ENCODE measurements at regions not wholly inside any gene's neighbourhood (a gene's known extent, or its start where the extent isn't known, plus 50 kb on each side); places are given as distances from the start of the nearest gene placed in this dataset.
A peak's percentile ranks its signal among the peaks of the same experiment; 100 is the strongest.

- no peaks in the 10 kb centered on the region for H3K9me3 ChIP-seq (ENCODE audit: control insufficient read depth in 2 of 2, low read length in 2 of 2)
- H3K4me3 ChIP-seq (ENCODE audit: low read length in 2 of 2) = no peak overlapping the region
- H3K27ac ChIP-seq (ENCODE audit: low read depth in 2 of 2, low read length in 2 of 2) = no peak overlapping the region
- no peaks in the 10 kb centered on the region for H3K36me3 ChIP-seq (ENCODE audit: control insufficient read depth in 2 of 2, insufficient read depth in 2 of 2, low read length in 2 of 2)
- no peaks in the 10 kb centered on the region for H3K27me3 ChIP-seq (ENCODE audit: control insufficient read depth in 2 of 2, insufficient read depth in 2 of 2, low read length in 2 of 2)
- H3K4me1 ChIP-seq (ENCODE audit: control insufficient read depth in 2 of 2, insufficient read depth in 2 of 2, low read length in 2 of 2) = no peaks in the 10 kb centered on the region
- no peak overlapping the region for H3K9ac ChIP-seq (ENCODE audit: low read depth in 1 of 2, low read length in 2 of 2)
These were observed 155.7 kb upstream of the STEAP1 start for GRCh38 chr7:89998554-89998953.

- no peak overlapping the region for H3K27ac ChIP-seq (ENCODE audit: low read depth in 2 of 2, low read length in 2 of 2)
- H3K4me1 ChIP-seq (ENCODE audit: control insufficient read depth in 2 of 2, insufficient read depth in 2 of 2, low read length in 2 of 2) = no peaks in the 10 kb centered on the region
- no peak overlapping the region for H3K4me3 ChIP-seq (ENCODE audit: low read length in 2 of 2)
- H3K27me3 ChIP-seq (ENCODE audit: control insufficient read depth in 2 of 2, insufficient read depth in 2 of 2, low read length in 2 of 2) = no peaks in the 10 kb centered on the region
- no peak overlapping the region for H3K9ac ChIP-seq (ENCODE audit: low read depth in 1 of 2, low read length in 2 of 2)
- H3K9me3 ChIP-seq (ENCODE audit: control insufficient read depth in 2 of 2, low read length in 2 of 2) = no peaks in the 10 kb centered on the region
- no peaks in the 10 kb centered on the region for H3K36me3 ChIP-seq (ENCODE audit: control insufficient read depth in 2 of 2, insufficient read depth in 2 of 2, low read length in 2 of 2)
These were observed 148.4 kb upstream of the STEAP1 start for GRCh38 chr7:90005836-90006235.

DNA sequence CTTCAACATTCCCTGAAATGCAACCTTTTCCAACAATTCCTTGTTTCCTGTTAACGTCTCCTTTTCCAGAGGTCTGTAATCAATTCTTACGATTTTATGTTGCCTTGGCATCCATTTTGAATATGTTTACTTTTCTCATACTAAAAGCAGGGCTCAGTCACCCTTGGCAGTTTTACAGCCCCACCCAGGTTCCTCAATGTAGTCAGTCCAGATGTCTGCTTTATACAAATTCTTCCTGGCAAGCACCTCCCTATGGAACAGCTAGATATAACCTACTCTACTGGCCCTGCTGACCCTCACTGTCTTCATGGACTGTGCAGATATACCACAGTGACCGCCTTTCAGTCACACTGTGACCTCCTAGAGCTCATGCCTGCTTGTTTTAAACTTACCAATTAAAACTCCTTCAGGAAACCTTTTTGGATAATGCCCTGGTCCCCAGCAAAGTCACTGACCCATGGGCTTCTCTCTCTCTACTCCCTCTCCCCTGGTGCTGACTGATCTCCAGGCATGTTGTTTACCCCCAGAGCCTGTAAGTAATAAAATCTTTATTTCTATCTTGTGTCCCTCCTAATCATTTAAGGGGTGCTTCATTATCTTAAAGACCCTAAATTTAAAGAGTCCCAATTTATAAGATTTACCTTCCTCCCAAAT is 147.1 kb upstream of the STEAP1 start:
- Histone ChIP-seq H3K9ac (ENCODE audit: low read depth in 1 of 2, low read length in 2 of 2) (no peak overlapping the region), H3K4me3 (ENCODE audit: low read length in 2 of 2) (peak overlapping the region in 1 of 2 donors; percentile 26), H3K4me1 (ENCODE audit: control insufficient read depth in 2 of 2, insufficient read depth in 2 of 2, low read length in 2 of 2) (no peaks in the 10 kb centered on the region), H3K27ac (ENCODE audit: low read depth in 2 of 2, low read length in 2 of 2) (no peak overlapping the region), H3K27me3 (ENCODE audit: control insufficient read depth in 2 of 2, insufficient read depth in 2 of 2, low read length in 2 of 2) (no peaks in the 10 kb centered on the region), H3K9me3 (ENCODE audit: control insufficient read depth in 2 of 2, low read length in 2 of 2) (no peaks in the 10 kb centered on the region), H3K36me3 (ENCODE audit: control insufficient read depth in 2 of 2, insufficient read depth in 2 of 2, low read length in 2 of 2) (no peaks in the 10 kb centered on the region)

DNA sequence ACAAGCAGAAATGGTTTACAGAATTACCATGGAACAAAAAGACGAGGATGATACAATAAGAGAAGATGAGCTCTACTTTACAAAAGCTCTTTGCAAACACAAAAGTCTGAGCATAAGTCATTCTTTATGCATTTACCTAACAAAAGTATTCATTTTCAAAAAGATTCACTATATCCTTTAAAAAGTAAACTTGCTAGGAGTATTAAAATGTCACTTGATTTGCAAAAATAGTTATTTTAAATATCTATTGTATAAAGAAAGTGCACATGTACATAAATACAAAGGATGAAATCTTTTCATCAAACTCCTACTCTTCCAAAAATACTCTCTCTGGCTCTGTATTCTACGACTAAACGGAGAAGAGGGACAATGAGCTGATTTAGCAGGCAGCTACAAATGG is 146.4 kb upstream of the STEAP1 start:
- no peak overlapping the region for H3K9ac ChIP-seq (ENCODE audit: low read depth in 1 of 2, low read length in 2 of 2)
- H3K4me3 ChIP-seq (ENCODE audit: low read length in 2 of 2) = no peak overlapping the region
- H3K27me3 ChIP-seq (ENCODE audit: control insufficient read depth in 2 of 2, insufficient read depth in 2 of 2, low read length in 2 of 2) = no peaks in the 10 kb centered on the region
- H3K36me3 ChIP-seq (ENCODE audit: control insufficient read depth in 2 of 2, insufficient read depth in 2 of 2, low read length in 2 of 2) = no peaks in the 10 kb centered on the region
- H3K4me1 ChIP-seq (ENCODE audit: control insufficient read depth in 2 of 2, insufficient read depth in 2 of 2, low read length in 2 of 2) = no peaks in the 10 kb centered on the region
- H3K9me3 ChIP-seq (ENCODE audit: control insufficient read depth in 2 of 2, low read length in 2 of 2) = no peaks in the 10 kb centered on the region
- no peak overlapping the region for H3K27ac ChIP-seq (ENCODE audit: low read depth in 2 of 2, low read length in 2 of 2)

DNA sequence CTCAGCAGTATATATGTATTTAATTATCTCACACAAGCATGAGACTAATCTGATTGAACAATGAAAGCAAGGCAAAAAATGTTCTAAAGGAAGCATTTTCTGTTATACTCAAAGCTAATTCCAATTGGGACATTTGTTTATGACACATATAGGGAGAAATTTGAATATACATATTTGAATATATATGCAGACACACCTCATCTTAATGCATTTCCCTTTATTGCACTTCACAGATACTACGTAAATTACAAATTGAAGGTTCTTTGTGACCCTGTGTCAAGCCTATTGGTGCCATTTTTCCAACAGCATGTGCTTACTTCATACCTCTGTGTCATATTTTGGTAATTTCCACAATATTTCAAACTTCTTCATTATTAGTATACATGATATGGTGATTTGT is 132.1 kb upstream of the STEAP1 start:
- no peaks in the 10 kb centered on the region for H3K4me1 ChIP-seq (ENCODE audit: control insufficient read depth in 2 of 2, insufficient read depth in 2 of 2, low read length in 2 of 2)
- no peak overlapping the region for H3K4me3 ChIP-seq (ENCODE audit: low read length in 2 of 2)
- no peak overlapping the region for H3K9ac ChIP-seq (ENCODE audit: low read depth in 1 of 2, low read length in 2 of 2)
- no peaks in the 10 kb centered on the region for H3K9me3 ChIP-seq (ENCODE audit: control insufficient read depth in 2 of 2, low read length in 2 of 2)
- no peak overlapping the region for H3K27ac ChIP-seq (ENCODE audit: low read depth in 2 of 2, low read length in 2 of 2)
- no peaks in the 10 kb centered on the region for H3K36me3 ChIP-seq (ENCODE audit: control insufficient read depth in 2 of 2, insufficient read depth in 2 of 2, low read length in 2 of 2)
- no peaks in the 10 kb centered on the region for H3K27me3 ChIP-seq (ENCODE audit: control insufficient read depth in 2 of 2, insufficient read depth in 2 of 2, low read length in 2 of 2)

DNA sequence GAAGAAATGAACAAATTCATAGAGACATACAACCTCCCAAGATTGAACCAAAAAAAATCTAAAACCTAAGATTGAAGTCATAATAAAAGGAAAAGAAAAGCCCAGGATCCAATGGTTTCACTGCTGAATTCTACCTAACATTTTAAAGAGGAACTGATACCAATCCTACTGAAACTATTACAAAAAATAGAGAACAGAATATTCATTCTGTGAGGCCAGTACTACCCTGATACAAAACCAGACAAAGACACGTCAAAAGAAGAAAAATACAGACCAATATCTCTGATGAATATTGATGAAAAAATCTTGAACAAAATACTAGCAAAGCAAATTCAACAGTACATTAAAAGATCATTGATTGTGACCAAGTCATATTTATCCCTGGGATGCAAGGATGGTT is 128.5 kb upstream of the STEAP1 start:
- H3K9me3 ChIP-seq (ENCODE audit: control insufficient read depth in 2 of 2, low read length in 2 of 2) = no peaks in the 10 kb centered on the region
- no peak overlapping the region for H3K4me3 ChIP-seq (ENCODE audit: low read length in 2 of 2)
- H3K36me3 ChIP-seq (ENCODE audit: control insufficient read depth in 2 of 2, insufficient read depth in 2 of 2, low read length in 2 of 2) = no peaks in the 10 kb centered on the region
- H3K27ac ChIP-seq (ENCODE audit: low read depth in 2 of 2, low read length in 2 of 2) = no peak overlapping the region
- H3K27me3 ChIP-seq (ENCODE audit: control insufficient read depth in 2 of 2, insufficient read depth in 2 of 2, low read length in 2 of 2) = no peaks in the 10 kb centered on the region
- H3K9ac ChIP-seq (ENCODE audit: low read depth in 1 of 2, low read length in 2 of 2) = no peak overlapping the region
- no peaks in the 10 kb centered on the region for H3K4me1 ChIP-seq (ENCODE audit: control insufficient read depth in 2 of 2, insufficient read depth in 2 of 2, low read length in 2 of 2)

- H3K36me3 ChIP-seq (ENCODE audit: control insufficient read depth in 2 of 2, insufficient read depth in 2 of 2, low read length in 2 of 2) = no peaks in the 10 kb centered on the region
- H3K9me3 ChIP-seq (ENCODE audit: control insufficient read depth in 2 of 2, low read length in 2 of 2) = no peaks in the 10 kb centered on the region
- H3K27ac ChIP-seq (ENCODE audit: low read depth in 2 of 2, low read length in 2 of 2) = no peak overlapping the region
- H3K4me3 ChIP-seq (ENCODE audit: low read length in 2 of 2) = no peak overlapping the region
- H3K4me1 ChIP-seq (ENCODE audit: control insufficient read depth in 2 of 2, insufficient read depth in 2 of 2, low read length in 2 of 2) = no peaks in the 10 kb centered on the region
- H3K27me3 ChIP-seq (ENCODE audit: control insufficient read depth in 2 of 2, insufficient read depth in 2 of 2, low read length in 2 of 2) = no peaks in the 10 kb centered on the region
- no peak overlapping the region for H3K9ac ChIP-seq (ENCODE audit: low read depth in 1 of 2, low read length in 2 of 2)
These were observed 120.4 kb upstream of the STEAP1 start for GRCh38 chr7:90033850-90034249.

GRCh38 chr7:90053094-90053493 is 101.2 kb upstream of the STEAP1 start:
- no peak overlapping the region for H3K27ac ChIP-seq (ENCODE audit: low read depth in 2 of 2, low read length in 2 of 2)

GRCh38 chr7:90061077-90061476 is 93.2 kb upstream of the STEAP1 start:
- H3K9me3 ChIP-seq (ENCODE audit: control insufficient read depth in 2 of 2, low read length in 2 of 2) = no peaks in the 10 kb centered on the region
- H3K27ac ChIP-seq (ENCODE audit: low read depth in 2 of 2, low read length in 2 of 2) = no peak overlapping the region
- no peaks in the 10 kb centered on the region for H3K36me3 ChIP-seq (ENCODE audit: control insufficient read depth in 2 of 2, insufficient read depth in 2 of 2, low read length in 2 of 2)
- no peak overlapping the region for H3K9ac ChIP-seq (ENCODE audit: low read depth in 1 of 2, low read length in 2 of 2)
- H3K4me1 ChIP-seq (ENCODE audit: control insufficient read depth in 2 of 2, insufficient read depth in 2 of 2, low read length in 2 of 2) = peaks cover 0 to 4% of the 10 kb centered on the region in 2 donors
- H3K27me3 ChIP-seq (ENCODE audit: control insufficient read depth in 2 of 2, insufficient read depth in 2 of 2, low read length in 2 of 2) = no peaks in the 10 kb centered on the region
- H3K4me3 ChIP-seq (ENCODE audit: low read length in 2 of 2) = no peak overlapping the region

More at GRCh38 chr7:90053094-90053493, 101.2 kb upstream of the STEAP1 start:
- Histone ChIP-seq H3K4me1 (ENCODE audit: control insufficient read depth in 2 of 2, insufficient read depth in 2 of 2, low read length in 2 of 2) (no peaks in the 10 kb centered on the region), H3K27me3 (ENCODE audit: control insufficient read depth in 2 of 2, insufficient read depth in 2 of 2, low read length in 2 of 2) (no peaks in the 10 kb centered on the region), H3K36me3 (ENCODE audit: control insufficient read depth in 2 of 2, insufficient read depth in 2 of 2, low read length in 2 of 2) (no peaks in the 10 kb centered on the region), H3K9ac (ENCODE audit: low read depth in 1 of 2, low read length in 2 of 2) (no peak overlapping the region), H3K4me3 (ENCODE audit: low read length in 2 of 2) (no peak overlapping the region), H3K9me3 (ENCODE audit: control insufficient read depth in 2 of 2, low read length in 2 of 2) (no peaks in the 10 kb centered on the region)

DNA sequence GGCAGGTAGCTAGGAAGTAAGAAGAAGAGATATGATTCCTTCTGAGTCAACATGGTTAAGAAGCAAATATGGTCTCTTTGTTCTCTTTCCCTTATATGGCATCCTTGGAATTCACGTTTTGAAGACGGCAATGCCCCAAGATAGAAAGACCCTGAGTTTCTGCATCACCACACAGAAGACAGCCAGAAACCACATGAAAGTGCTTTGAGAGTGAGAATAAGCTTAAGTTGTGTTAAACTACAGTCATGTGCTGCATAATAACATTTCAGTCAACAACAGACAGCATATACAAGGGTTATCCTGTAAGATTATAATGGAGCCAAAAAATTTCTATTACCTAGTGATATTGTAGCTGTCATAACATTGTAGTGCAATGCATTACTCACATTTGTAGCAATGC is 89.9 kb upstream of the STEAP1 start:
- H3K27ac ChIP-seq (ENCODE audit: low read depth in 2 of 2, low read length in 2 of 2) = no peak overlapping the region
- no peak overlapping the region for H3K4me3 ChIP-seq (ENCODE audit: low read length in 2 of 2)
- no peaks in the 10 kb centered on the region for H3K9me3 ChIP-seq (ENCODE audit: control insufficient read depth in 2 of 2, low read length in 2 of 2)
- peaks cover 0 to 4% of the 10 kb centered on the region in 2 donors for H3K4me1 ChIP-seq (ENCODE audit: control insufficient read depth in 2 of 2, insufficient read depth in 2 of 2, low read length in 2 of 2)
- H3K27me3 ChIP-seq (ENCODE audit: control insufficient read depth in 2 of 2, insufficient read depth in 2 of 2, low read length in 2 of 2) = no peaks in the 10 kb centered on the region
- no peak overlapping the region for H3K9ac ChIP-seq (ENCODE audit: low read depth in 1 of 2, low read length in 2 of 2)
- H3K36me3 ChIP-seq (ENCODE audit: control insufficient read depth in 2 of 2, insufficient read depth in 2 of 2, low read length in 2 of 2) = no peaks in the 10 kb centered on the region

DNA sequence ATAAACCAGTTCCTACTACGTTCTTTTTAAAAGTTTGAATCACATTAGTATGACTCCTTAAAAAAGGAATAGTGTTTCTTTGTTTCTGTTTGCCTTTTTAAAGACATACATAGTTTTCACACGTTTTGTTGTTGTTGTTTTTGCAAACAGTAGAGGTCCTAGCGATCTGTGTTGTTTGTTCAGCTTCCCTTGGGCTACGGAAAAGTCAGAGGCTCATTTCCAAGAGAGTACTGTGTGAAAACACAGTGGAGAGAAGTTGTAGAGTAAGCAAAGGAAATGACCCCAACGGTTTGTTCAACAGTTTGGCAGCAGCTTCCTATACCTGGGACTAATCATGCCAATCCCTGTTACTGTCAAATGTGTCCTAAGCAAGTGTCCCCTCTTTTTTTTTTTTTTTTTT is 87.1 kb upstream of the STEAP1 start:
- Histone ChIP-seq H3K4me1 (ENCODE audit: control insufficient read depth in 2 of 2, insufficient read depth in 2 of 2, low read length in 2 of 2) (no peaks in the 10 kb centered on the region), H3K27ac (ENCODE audit: low read depth in 2 of 2, low read length in 2 of 2) (no peak overlapping the region), H3K4me3 (ENCODE audit: low read length in 2 of 2) (no peak overlapping the region), H3K27me3 (ENCODE audit: control insufficient read depth in 2 of 2, insufficient read depth in 2 of 2, low read length in 2 of 2) (no peaks in the 10 kb centered on the region), H3K9me3 (ENCODE audit: control insufficient read depth in 2 of 2, low read length in 2 of 2) (no peaks in the 10 kb centered on the region), H3K9ac (ENCODE audit: low read depth in 1 of 2, low read length in 2 of 2) (no peak overlapping the region), H3K36me3 (ENCODE audit: control insufficient read depth in 2 of 2, insufficient read depth in 2 of 2, low read length in 2 of 2) (no peaks in the 10 kb centered on the region)

Measured in mucosa of rectum (tissue), 2 donors.